WTC11 (cell line): ENCODE measurements at regions not wholly inside any gene's neighbourhood (a gene's known extent, or its start where the extent isn't known, plus 50 kb on each side); places are given as distances from the start of the nearest gene placed in this dataset.

Source experiments
- ATAC-seq: fragments of 200-7000 bp; cut with Tn5 transposase; 2 replicates; pipeline ENCODE4 v1.10.0; 2021; ENCODE audit warnings: mild to moderate bottlenecking, moderate library complexity
- CTCF ChIA-PET: fragments of 300-600 bp; sonication (Branson Sonifier 250); formaldehyde crosslinking; loops from one replicate; lab custom pipeline; 2021; ENCODE audit warnings: antibody characterized with exemption; lab: Charles Lee
- POLR2A ChIA-PET: fragments of 350-600 bp; sonication (Branson Sonifier 250); formaldehyde crosslinking; loops from one replicate; lab custom pipeline; 2021; ENCODE audit warnings: antibody characterized with exemption; lab: Charles Lee
- DNase-seq: peaks from one replicate; pipeline ENCODE4 v3.0.0; 2021; ENCODE audit warnings: low spot score
- H3K27ac Mint-ChIP-seq: 2 replicates; pipeline ENCODE4 v1.8.0; 2021; ENCODE audit warnings: mixed read lengths
- H3K27me3 Mint-ChIP-seq: 2 replicates; pipeline ENCODE4 v1.8.0; 2021; ENCODE audit warnings: low read depth, mild to moderate bottlenecking, moderate library complexity, mixed read lengths
- H3K36me3 Mint-ChIP-seq: 2 replicates; pipeline ENCODE4 v1.8.0; 2021; ENCODE audit warnings: mixed read lengths
- H3K4me1 Mint-ChIP-seq: 2 replicates; pipeline ENCODE4 v1.8.0; 2022; ENCODE audit warnings: mixed read lengths
- H3K4me3 Mint-ChIP-seq: 2 replicates; pipeline ENCODE4 v1.8.0; 2021; ENCODE audit warnings: mild to moderate bottlenecking, moderate library complexity, mixed read lengths
- H3K9me3 Mint-ChIP-seq: 2 replicates; pipeline ENCODE4 v1.8.0; 2021; ENCODE audit warnings: mixed read lengths
- ATF1 ChIP-seq: sonication (generic); formaldehyde crosslinking; IDR thresholded peaks from 2 replicates; pipeline ENCODE4 v1.8.1; 2023; ENCODE audit warnings: mild to moderate bottlenecking, moderate library complexity, missing genetic modification reagents
- CBFB ChIP-seq: sonication (generic); formaldehyde crosslinking; IDR thresholded peaks from 2 replicates; pipeline ENCODE4 v1.8.1; 2022; ENCODE audit warnings: mild to moderate bottlenecking, low read depth, missing genetic modification reagents
- CREB1 ChIP-seq: sonication (generic); formaldehyde crosslinking; IDR thresholded peaks from 2 replicates; pipeline ENCODE4 v1.8.0; 2023; ENCODE audit warnings: mild to moderate bottlenecking, missing genetic modification reagents
- E2F5 ChIP-seq: sonication (generic); formaldehyde crosslinking; IDR thresholded peaks from 2 replicates; pipeline ENCODE4 v1.8.1; 2022; ENCODE audit warnings: mild to moderate bottlenecking, moderate library complexity, missing genetic modification reagents
- FOXP1 ChIP-seq: sonication (generic); formaldehyde crosslinking; IDR thresholded peaks from 2 replicates; pipeline ENCODE4 v1.8.0; 2022; ENCODE audit warnings: missing genetic modification reagents, mild to moderate bottlenecking, moderate library complexity, borderline replicate concordance
- HMGA2 ChIP-seq: fragments of 250-450 bp; sonication (Bioruptor Pico); IDR thresholded peaks from 2 replicates; pipeline ENCODE4 v1.4.0; 2021; ENCODE audit warnings: mild to moderate bottlenecking, moderate library complexity
- JAZF1 ChIP-seq: fragments of 250-450 bp; sonication (Bioruptor Pico); IDR thresholded peaks from 2 replicates; pipeline ENCODE4 v1.9.0; 2021; ENCODE audit warnings: moderate library complexity, mild to moderate bottlenecking, inconsistent platforms
- KAT7 ChIP-seq: sonication (generic); formaldehyde crosslinking; IDR thresholded peaks from 2 replicates; pipeline ENCODE4 v1.8.1; 2023; ENCODE audit warnings: missing genetic modification reagents, mild to moderate bottlenecking, borderline replicate concordance
- MXD4 ChIP-seq: fragments of 250-450 bp; sonication (Bioruptor Pico); IDR thresholded peaks from 2 replicates; pipeline ENCODE4 v1.8.0; 2021; ENCODE audit warnings: mild to moderate bottlenecking, moderate library complexity, borderline replicate concordance
- NFATC4 ChIP-seq: fragments of 250-450 bp; sonication (Bioruptor Pico); IDR thresholded peaks from 2 replicates; pipeline ENCODE4 v1.9.0; 2021; ENCODE audit warnings: mild to moderate bottlenecking
- NR3C1 ChIP-seq: sonication (generic); formaldehyde crosslinking; conservative IDR thresholded peaks from 2 replicates; pipeline ENCODE4 v1.8.1; 2023; ENCODE audit warnings: low read depth, mild to moderate bottlenecking, missing genetic modification reagents
- OVOL2 ChIP-seq: fragments of 250-450 bp; sonication (Bioruptor Pico); IDR thresholded peaks from 2 replicates; pipeline ENCODE4 v1.9.0; 2021; ENCODE audit warnings: mild to moderate bottlenecking, borderline replicate concordance
- PREB ChIP-seq: sonication (generic); formaldehyde crosslinking; IDR thresholded peaks from 2 replicates; pipeline ENCODE4 v1.8.1; 2022; ENCODE audit warnings: mild to moderate bottlenecking, missing genetic modification reagents, moderate library complexity, borderline replicate concordance
- SP1 ChIP-seq: sonication (generic); formaldehyde crosslinking; conservative IDR thresholded peaks from 2 replicates; pipeline ENCODE4 v1.8.1; 2022; ENCODE audit warnings: missing genetic modification reagents
- TCF7 ChIP-seq: sonication (generic); formaldehyde crosslinking; IDR thresholded peaks from 2 replicates; pipeline ENCODE4 v1.8.0; 2022; ENCODE audit warnings: mild to moderate bottlenecking, low read depth, missing genetic modification reagents, moderate library complexity
- TEAD1 ChIP-seq: sonication (generic); formaldehyde crosslinking; IDR thresholded peaks from 2 replicates; pipeline ENCODE4 v1.8.0; 2022; ENCODE audit warnings: mild to moderate bottlenecking, missing genetic modification reagents
- TEAD4 ChIP-seq: sonication (generic); formaldehyde crosslinking; IDR thresholded peaks from 2 replicates; pipeline ENCODE4 v1.8.0; 2022; ENCODE audit warnings: mild to moderate bottlenecking, missing genetic modification reagents
- ZBTB21 ChIP-seq: sonication (generic); formaldehyde crosslinking; IDR thresholded peaks from 2 replicates; pipeline ENCODE4 v1.8.1; 2023; ENCODE audit warnings: mild to moderate bottlenecking, missing genetic modification reagents, borderline replicate concordance
- ZNF219 ChIP-seq: sonication (generic); formaldehyde crosslinking; IDR thresholded peaks from 2 replicates; pipeline ENCODE4 v1.8.0; 2023; ENCODE audit warnings: missing genetic modification reagents, mild to moderate bottlenecking, borderline replicate concordance
- ZNF232 ChIP-seq: sonication (generic); formaldehyde crosslinking; IDR thresholded peaks from 2 replicates; pipeline ENCODE4 v1.8.0; 2022; ENCODE audit warnings: mild to moderate bottlenecking, missing genetic modification reagents
- ZNF263 ChIP-seq: sonication (generic); formaldehyde crosslinking; IDR thresholded peaks from 2 replicates; pipeline ENCODE4 v1.8.1; 2022; ENCODE audit warnings: low read depth, mild to moderate bottlenecking, moderate library complexity, missing genetic modification reagents
- TF ChIP-seq, protein P1 (sequence below): sonication (generic); formaldehyde crosslinking; IDR thresholded peaks from 2 replicates; pipeline ENCODE4 v1.8.0; 2023; ENCODE audit warnings: missing genetic modification reagents, mild to moderate bottlenecking, borderline replicate concordance
- TF ChIP-seq, protein P2 (sequence below): sonication (generic); formaldehyde crosslinking; conservative IDR thresholded peaks from 2 replicates; pipeline ENCODE4 v1.8.1; 2022; ENCODE audit warnings: mild to moderate bottlenecking, missing genetic modification reagents
- TF ChIP-seq, protein P3 (sequence below): sonication (generic); formaldehyde crosslinking; IDR thresholded peaks from 2 replicates; pipeline ENCODE4 v1.8.0; 2023; ENCODE audit warnings: mild to moderate bottlenecking, missing genetic modification reagents
- TF ChIP-seq, protein P4 (sequence below): sonication (generic); formaldehyde crosslinking; IDR thresholded peaks from 2 replicates; pipeline ENCODE4 v1.8.1; 2023; ENCODE audit warnings: mild to moderate bottlenecking, moderate library complexity, missing genetic modification reagents

GRCh38 chr9:79788662-79789061 lies 216.9 kb downstream of the TLE4 start (continued):
- TF ChIP-seq, protein P1, sequence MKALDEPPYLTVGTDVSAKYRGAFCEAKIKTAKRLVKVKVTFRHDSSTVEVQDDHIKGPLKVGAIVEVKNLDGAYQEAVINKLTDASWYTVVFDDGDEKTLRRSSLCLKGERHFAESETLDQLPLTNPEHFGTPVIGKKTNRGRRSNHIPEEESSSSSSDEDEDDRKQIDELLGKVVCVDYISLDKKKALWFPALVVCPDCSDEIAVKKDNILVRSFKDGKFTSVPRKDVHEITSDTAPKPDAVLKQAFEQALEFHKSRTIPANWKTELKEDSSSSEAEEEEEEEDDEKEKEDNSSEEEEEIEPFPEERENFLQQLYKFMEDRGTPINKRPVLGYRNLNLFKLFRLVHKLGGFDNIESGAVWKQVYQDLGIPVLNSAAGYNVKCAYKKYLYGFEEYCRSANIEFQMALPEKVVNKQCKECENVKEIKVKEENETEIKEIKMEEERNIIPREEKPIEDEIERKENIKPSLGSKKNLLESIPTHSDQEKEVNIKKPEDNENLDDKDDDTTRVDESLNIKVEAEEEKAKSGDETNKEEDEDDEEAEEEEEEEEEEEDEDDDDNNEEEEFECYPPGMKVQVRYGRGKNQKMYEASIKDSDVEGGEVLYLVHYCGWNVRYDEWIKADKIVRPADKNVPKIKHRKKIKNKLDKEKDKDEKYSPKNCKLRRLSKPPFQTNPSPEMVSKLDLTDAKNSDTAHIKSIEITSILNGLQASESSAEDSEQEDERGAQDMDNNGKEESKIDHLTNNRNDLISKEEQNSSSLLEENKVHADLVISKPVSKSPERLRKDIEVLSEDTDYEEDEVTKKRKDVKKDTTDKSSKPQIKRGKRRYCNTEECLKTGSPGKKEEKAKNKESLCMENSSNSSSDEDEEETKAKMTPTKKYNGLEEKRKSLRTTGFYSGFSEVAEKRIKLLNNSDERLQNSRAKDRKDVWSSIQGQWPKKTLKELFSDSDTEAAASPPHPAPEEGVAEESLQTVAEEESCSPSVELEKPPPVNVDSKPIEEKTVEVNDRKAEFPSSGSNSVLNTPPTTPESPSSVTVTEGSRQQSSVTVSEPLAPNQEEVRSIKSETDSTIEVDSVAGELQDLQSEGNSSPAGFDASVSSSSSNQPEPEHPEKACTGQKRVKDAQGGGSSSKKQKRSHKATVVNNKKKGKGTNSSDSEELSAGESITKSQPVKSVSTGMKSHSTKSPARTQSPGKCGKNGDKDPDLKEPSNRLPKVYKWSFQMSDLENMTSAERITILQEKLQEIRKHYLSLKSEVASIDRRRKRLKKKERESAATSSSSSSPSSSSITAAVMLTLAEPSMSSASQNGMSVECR (CRISPR knock-in tag), result no peak
- TF ChIP-seq OVOL2 (no peak), NFATC4 (CRISPR knock-in tag) (no peak), ZNF263 (no peak), ZNF232 (CRISPR knock-in tag) (no peak), TEAD4 (CRISPR knock-in tag) (no peak), FOXP1 (CRISPR knock-in tag) (no peak)
- TF ChIP-seq, protein P2, sequence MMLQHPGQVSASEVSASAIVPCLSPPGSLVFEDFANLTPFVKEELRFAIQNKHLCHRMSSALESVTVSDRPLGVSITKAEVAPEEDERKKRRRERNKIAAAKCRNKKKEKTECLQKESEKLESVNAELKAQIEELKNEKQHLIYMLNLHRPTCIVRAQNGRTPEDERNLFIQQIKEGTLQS (CRISPR knock-in tag), result no peak

DNA sequence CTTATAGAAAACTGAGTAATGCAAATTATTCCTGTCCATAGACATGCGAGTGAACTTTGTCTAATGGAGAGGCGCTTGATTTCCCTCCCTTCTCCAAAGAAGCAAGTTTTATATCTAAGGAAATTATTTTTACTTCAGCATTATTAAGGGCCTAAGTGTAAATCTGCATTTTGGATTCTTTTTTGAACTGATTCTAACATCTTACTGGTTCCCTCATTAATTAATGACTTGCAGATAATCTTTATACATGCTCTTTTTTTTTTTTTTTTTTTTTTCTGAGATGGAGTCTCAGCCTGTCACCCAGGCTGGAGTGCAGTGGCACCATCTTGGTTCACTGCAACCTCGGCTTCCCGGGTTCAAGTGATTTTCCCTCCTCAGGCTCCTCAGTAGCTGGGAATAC lies 209.5 kb downstream of the TLE4 start:
- H3K36me3 Mint-ChIP-seq, result no peaks in the 10 kb centered on the region
- no peak for DNase-seq
- H3K9me3 Mint-ChIP-seq, result no peaks in the 10 kb centered on the region
- H3K4me3 Mint-ChIP-seq, result no peak overlapping the region
- peaks cover 6% of the 10 kb centered on the region for H3K4me1 Mint-ChIP-seq
- CTCF ChIA-PET, result no interaction called here
- H3K27ac Mint-ChIP-seq, result no peak overlapping the region
- TF ChIP-seq OVOL2 (no peak), TCF7 (no peak), HMGA2 (CRISPR knock-in tag) (no peak), NR3C1 (CRISPR knock-in tag) (no peak), SP1 (CRISPR knock-in tag) (no peak), ATF1 (CRISPR knock-in tag) (no peak), CREB1 (CRISPR knock-in tag) (no peak)
- TF ChIP-seq, protein P3, sequence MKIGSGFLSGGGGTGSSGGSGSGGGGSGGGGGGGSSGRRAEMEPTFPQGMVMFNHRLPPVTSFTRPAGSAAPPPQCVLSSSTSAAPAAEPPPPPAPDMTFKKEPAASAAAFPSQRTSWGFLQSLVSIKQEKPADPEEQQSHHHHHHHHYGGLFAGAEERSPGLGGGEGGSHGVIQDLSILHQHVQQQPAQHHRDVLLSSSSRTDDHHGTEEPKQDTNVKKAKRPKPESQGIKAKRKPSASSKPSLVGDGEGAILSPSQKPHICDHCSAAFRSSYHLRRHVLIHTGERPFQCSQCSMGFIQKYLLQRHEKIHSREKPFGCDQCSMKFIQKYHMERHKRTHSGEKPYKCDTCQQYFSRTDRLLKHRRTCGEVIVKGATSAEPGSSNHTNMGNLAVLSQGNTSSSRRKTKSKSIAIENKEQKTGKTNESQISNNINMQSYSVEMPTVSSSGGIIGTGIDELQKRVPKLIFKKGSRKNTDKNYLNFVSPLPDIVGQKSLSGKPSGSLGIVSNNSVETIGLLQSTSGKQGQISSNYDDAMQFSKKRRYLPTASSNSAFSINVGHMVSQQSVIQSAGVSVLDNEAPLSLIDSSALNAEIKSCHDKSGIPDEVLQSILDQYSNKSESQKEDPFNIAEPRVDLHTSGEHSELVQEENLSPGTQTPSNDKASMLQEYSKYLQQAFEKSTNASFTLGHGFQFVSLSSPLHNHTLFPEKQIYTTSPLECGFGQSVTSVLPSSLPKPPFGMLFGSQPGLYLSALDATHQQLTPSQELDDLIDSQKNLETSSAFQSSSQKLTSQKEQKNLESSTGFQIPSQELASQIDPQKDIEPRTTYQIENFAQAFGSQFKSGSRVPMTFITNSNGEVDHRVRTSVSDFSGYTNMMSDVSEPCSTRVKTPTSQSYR (CRISPR knock-in tag), result no peak
- no peak for ATAC-seq
- H3K27me3 Mint-ChIP-seq, result no peaks in the 10 kb centered on the region
- POLR2A ChIA-PET, result no interaction called here

DNA sequence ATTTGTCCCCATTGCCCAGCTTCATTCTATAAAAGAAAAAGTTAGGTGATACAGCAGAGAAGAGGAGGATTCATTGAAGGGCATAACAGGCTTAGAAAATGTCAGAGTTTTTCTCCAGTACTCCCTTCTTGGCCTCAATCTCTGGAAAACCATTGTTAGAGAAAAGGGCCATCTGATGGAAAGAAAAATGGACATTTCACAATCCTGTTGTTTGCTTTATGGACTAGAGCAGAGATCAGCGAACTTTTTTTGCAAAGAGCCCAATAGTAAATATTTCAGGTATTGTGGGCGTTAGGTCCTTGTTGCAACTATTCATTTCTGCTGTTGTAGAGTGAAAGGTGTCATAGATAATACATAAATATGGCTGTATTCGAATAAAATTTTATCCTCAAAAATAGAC lies 208.8 kb downstream of the TLE4 start:
- POLR2A ChIA-PET, result no interaction called here
- no peak for ATAC-seq
- TF ChIP-seq ZNF219 (no peak), E2F5 (no peak), TEAD1 (CRISPR knock-in tag) (no peak), HMGA2 (CRISPR knock-in tag) (no peak), JAZF1 (CRISPR knock-in tag) (no peak), SP1 (CRISPR knock-in tag) (no peak), MXD4 (CRISPR knock-in tag) (no peak), KAT7 (CRISPR knock-in tag) (no peak), PREB (no peak), CBFB (no peak), ZBTB21 (CRISPR knock-in tag) (no peak), NR3C1 (CRISPR knock-in tag) (no peak)
- TF ChIP-seq, protein P4, sequence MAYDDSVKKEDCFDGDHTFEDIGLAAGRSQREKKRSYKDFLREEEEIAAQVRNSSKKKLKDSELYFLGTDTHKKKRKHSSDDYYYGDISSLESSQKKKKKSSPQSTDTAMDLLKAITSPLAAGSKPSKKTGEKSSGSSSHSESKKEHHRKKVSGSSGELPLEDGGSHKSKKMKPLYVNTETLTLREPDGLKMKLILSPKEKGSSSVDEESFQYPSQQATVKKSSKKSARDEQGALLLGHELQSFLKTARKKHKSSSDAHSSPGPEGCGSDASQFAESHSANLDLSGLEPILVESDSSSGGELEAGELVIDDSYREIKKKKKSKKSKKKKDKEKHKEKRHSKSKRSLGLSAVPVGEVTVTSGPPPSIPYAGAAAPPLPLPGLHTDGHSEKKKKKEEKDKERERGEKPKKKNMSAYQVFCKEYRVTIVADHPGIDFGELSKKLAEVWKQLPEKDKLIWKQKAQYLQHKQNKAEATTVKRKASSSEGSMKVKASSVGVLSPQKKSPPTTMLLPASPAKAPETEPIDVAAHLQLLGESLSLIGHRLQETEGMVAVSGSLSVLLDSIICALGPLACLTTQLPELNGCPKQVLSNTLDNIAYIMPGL (CRISPR knock-in tag), result no peak

More for the DNA sequence above, 208.8 kb downstream of the TLE4 start:
- Mint-ChIP-seq H3K36me3 (no peaks in the 10 kb centered on the region), H3K9me3 (no peaks in the 10 kb centered on the region), H3K27ac (no peak overlapping the region), H3K27me3 (no peaks in the 10 kb centered on the region), H3K4me3 (no peak overlapping the region), H3K4me1 (peaks cover 12% of the 10 kb centered on the region)
- no peak for DNase-seq
- CTCF ChIA-PET, result no interaction called here
